BLaER1 (cell line): ENCODE measurements at regions not wholly inside any gene's neighbourhood (a gene's known extent, or its start where the extent isn't known, plus 50 kb on each side); places are given as distances from the start of the nearest gene placed in this dataset.

ENCODE experiments used
- H3K27ac ChIP-seq: shearing (Covaris generic); formaldehyde crosslinking; 2 replicates; pipeline ENCODE4 v1.8.1; 2022
- H3K27me3 ChIP-seq: shearing (Covaris generic); formaldehyde crosslinking; 2 replicates; pipeline ENCODE4 v1.8.1; 2022
- H3K36me3 ChIP-seq: shearing (Covaris generic); formaldehyde crosslinking; 2 replicates; pipeline ENCODE4 v1.8.1; 2022
- H3K4me1 ChIP-seq: shearing (Covaris generic); formaldehyde crosslinking; 2 replicates; pipeline ENCODE4 v1.8.1; 2022
- H3K4me2 ChIP-seq: shearing (Covaris generic); formaldehyde crosslinking; 2 replicates; pipeline ENCODE4 v1.8.1; 2022
- H3K4me3 ChIP-seq: shearing (Covaris generic); formaldehyde crosslinking; 2 replicates; pipeline ENCODE4 v1.8.1; 2022
- H3K9ac ChIP-seq: shearing (Covaris generic); formaldehyde crosslinking; 2 replicates; pipeline ENCODE4 v1.8.1; 2022
- H3K9me3 ChIP-seq: shearing (Covaris generic); formaldehyde crosslinking; 2 replicates; pipeline ENCODE4 v1.8.1; 2022
- H4K20me1 ChIP-seq: shearing (Covaris generic); formaldehyde crosslinking; 2 replicates; pipeline ENCODE4 v1.8.1; 2022
- Cebpa-rat ChIP-seq: shearing (Covaris generic); IDR thresholded peaks from 2 replicates; pipeline ENCODE4 v1.8.1; 2022

DNA sequence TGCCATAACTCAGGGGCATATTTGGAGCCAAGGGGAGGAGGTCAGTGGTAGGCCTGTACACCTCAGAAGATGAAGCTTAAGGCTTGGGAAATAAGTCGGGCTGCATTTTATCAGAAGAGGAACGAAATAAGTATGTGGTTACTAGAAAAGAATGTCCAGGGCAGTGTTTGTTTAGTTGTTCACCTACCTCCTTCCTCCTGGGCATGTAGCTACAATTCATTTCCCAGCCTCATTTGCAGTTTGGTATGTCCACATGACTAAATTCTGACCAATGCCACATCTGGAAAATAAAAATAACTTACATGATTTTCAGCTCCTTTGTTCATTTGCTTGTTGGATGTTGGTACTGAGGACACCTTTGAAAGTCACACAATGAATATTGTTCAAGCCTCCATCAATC is 294.5 kb upstream of the RGS17 start:
- Histone ChIP-seq H3K4me1 (no peaks in the 10 kb centered on the region), H3K4me2 (no peak overlapping the region), H3K4me3 (no peak overlapping the region), H3K36me3 (no peaks in the 10 kb centered on the region), H4K20me1 (no peaks in the 10 kb centered on the region), H3K27ac (no peak overlapping the region), H3K9me3 (no peaks in the 10 kb centered on the region), H3K27me3 (no peaks in the 10 kb centered on the region), H3K9ac (no peak overlapping the region)
- no peak for TF ChIP-seq Cebpa-rat

DNA sequence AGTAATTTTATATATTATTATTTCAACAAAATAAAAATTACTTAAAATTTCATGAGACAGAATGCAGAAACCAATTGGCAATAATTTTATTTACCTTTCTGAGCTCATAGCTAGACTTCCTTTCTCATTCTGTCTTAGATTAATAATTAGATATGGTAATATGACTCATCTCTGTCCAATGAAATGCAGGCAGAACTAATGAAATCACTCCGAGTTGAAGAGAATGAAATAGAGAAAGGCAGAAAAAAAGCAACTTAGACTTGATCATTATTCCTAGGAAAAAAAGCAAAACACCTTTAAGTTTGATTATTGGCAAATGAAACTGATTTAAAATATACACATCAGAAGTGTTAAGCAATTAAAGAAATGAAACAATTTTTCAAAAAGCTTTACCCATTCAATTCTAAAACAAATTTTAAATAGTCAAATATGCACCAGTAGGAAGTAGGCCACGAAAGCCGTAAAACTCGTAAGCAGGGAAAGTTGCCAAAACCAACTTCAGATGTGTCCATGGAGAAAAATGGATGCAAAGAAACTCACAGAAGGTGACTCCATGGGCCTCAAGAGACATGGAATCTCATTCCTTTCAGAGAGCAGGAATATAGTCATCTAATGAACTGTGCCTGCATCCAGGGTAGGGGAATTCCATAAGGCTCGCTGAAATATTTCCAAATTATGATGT is 293.8 kb upstream of the RGS17 start:
- Histone ChIP-seq H3K4me3 (no peak overlapping the region), H3K36me3 (no peaks in the 10 kb centered on the region), H3K27me3 (no peaks in the 10 kb centered on the region), H4K20me1 (no peaks in the 10 kb centered on the region), H3K9ac (no peak overlapping the region), H3K4me2 (no peak overlapping the region), H3K9me3 (no peaks in the 10 kb centered on the region), H3K27ac (no peak overlapping the region), H3K4me1 (no peaks in the 10 kb centered on the region)
- TF ChIP-seq Cebpa-rat, result no peak

DNA sequence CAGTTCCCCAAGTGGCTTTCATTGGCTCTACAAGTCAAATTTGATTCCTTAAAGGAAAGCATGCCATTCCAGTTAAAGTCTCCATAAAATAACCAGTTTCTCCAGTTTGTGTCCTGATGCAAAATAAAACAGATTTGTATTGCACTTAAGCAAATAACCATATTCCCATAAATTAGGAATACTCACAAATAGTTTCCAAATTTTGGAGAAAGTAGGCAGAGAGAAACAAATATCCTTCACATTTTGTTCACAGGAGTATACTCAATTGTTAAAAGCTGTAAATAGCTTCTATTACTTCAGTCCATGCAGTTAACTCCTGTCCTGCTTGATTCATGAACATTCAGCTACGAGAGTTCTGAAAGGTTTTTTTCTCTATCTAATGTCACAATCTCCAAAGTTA is 281.4 kb upstream of the RGS17 start:
- Histone ChIP-seq H3K4me1 (no peaks in the 10 kb centered on the region), H3K9ac (no peak overlapping the region), H3K9me3 (0 out of 2 replicates have a peak, but pooled peaks cover 3% of the 10 kb centered on the region), H3K27me3 (no peaks in the 10 kb centered on the region), H3K27ac (no peak overlapping the region), H4K20me1 (no peaks in the 10 kb centered on the region), H3K36me3 (no peaks in the 10 kb centered on the region), H3K4me3 (no peak overlapping the region), H3K4me2 (no peak overlapping the region)
- TF ChIP-seq Cebpa-rat, result no peak

DNA sequence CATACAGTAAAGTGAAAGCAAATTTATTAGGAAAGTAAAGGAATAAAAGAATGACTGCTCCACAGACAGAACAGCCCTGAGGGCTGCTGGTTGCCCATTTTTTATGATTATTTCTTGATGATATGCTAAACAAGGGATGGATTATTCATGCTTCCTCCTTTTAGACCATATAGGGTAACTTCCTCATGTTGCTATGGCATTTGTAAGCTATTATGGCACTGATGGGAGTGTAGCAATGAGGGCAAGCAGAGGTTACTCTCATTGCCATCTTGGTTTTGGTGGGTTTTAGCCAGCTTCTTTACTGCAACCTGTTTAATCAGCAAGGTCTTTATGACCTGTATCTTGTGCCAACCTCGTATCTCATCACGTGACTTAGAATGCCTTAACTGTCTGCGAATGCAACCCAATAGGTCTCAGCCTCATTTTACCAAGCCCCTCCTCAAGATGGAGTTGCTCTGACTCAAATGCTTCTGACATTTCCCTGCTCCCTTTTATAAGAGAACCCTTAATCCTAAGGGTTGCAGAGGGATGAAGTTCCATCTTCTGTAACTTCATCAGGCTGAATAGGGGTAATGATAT is 280.1 kb upstream of the RGS17 start:
- H3K4me3 ChIP-seq, result no peak overlapping the region
- no peaks in the 10 kb centered on the region for H3K36me3 ChIP-seq
- no peaks in the 10 kb centered on the region for H4K20me1 ChIP-seq
- H3K27me3 ChIP-seq, result no peaks in the 10 kb centered on the region
- no peak overlapping the region for H3K4me2 ChIP-seq
- no peaks in the 10 kb centered on the region for H3K4me1 ChIP-seq
- 0 out of 2 replicates have a peak, but pooled peaks cover 3% of the 10 kb centered on the region for H3K9me3 ChIP-seq
- H3K27ac ChIP-seq, result no peak overlapping the region
- no peak overlapping the region for H3K9ac ChIP-seq
- no peak for TF ChIP-seq Cebpa-rat

- Histone ChIP-seq H3K4me3 (no peak overlapping the region), H3K9ac (no peak overlapping the region), H3K9me3 (no peaks in the 10 kb centered on the region), H4K20me1 (no peaks in the 10 kb centered on the region), H3K27ac (no peak overlapping the region), H3K36me3 (no peaks in the 10 kb centered on the region), H3K4me2 (no peak overlapping the region), H3K27me3 (no peaks in the 10 kb centered on the region), H3K4me1 (no peaks in the 10 kb centered on the region)
- no peak for TF ChIP-seq Cebpa-rat
These were observed 274.8 kb upstream of the RGS17 start for GRCh38 chr6:153405931-153406330.

DNA sequence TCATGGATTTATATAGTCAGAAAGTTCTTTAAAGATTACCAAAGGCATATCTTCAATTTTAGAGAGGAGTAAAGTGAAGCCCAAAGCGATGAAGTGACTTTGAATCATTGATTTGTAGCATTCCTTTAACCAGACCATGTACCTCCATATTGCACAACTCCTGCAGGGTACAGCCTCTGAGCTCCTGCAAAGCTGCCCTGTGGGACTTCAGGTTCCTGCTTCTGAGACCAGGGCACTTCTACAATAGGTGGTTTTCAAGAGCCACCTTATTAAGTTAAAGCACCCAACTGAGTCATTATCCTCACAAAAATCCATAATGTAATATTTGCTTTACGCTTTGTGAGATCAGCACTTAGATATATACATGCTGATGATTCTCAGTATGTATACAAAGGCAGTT is 270.7 kb upstream of the RGS17 start:
- Histone ChIP-seq H3K9ac (no peak overlapping the region), H3K27ac (no peak overlapping the region), H3K27me3 (no peaks in the 10 kb centered on the region), H3K4me3 (no peak overlapping the region), H3K36me3 (no peaks in the 10 kb centered on the region), H4K20me1 (no peaks in the 10 kb centered on the region), H3K4me1 (no peaks in the 10 kb centered on the region), H3K4me2 (no peak overlapping the region), H3K9me3 (no peaks in the 10 kb centered on the region)
- TF ChIP-seq Cebpa-rat, result no peak

DNA sequence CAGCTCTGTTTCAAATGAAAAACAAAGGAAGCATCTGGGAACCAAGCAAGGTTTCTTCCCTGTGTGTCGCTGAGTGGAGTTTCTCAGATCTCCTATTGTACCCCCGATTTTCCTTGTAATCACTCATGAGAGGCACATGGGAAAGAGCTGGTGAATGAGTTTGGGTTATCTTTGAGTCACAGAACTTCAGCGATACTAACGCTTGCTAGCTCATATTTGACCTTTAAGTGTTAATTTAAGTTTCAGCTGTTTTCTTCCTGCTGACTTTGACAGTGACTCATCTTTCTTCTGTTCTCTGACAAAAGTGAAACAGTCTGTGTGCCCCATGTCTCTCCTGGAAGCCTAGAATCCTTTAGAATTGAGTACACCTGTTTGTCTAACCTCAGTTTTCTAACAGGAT is 261.1 kb upstream of the RGS17 start:
- Histone ChIP-seq H3K4me3 (no peak overlapping the region), H3K27me3 (no peaks in the 10 kb centered on the region), H3K27ac (no peak overlapping the region), H3K36me3 (no peaks in the 10 kb centered on the region), H4K20me1 (no peaks in the 10 kb centered on the region), H3K9me3 (no peaks in the 10 kb centered on the region), H3K9ac (no peak overlapping the region), H3K4me2 (no peak overlapping the region), H3K4me1 (no peaks in the 10 kb centered on the region)
- TF ChIP-seq Cebpa-rat, result no peak

DNA sequence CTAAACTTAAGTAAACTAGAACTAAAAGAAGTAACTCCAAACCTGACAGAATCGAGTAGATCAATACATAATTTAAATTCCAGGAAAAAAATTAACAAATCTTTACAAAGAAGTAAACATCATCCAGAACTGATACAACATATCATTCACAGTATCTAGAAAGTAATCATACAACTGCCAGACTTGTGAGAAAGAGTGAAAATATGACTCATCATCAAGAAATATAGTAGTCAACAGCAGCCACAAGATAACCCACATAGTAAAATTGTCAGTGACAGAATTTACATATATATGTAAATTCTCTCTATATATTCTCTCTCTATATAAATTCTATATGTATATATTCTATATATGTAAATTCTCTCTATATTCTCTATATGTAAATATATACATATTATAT is 242.8 kb upstream of the RGS17 start:
- H3K4me2 ChIP-seq, result no peak overlapping the region
- no peaks in the 10 kb centered on the region for H3K9me3 ChIP-seq
- no peak overlapping the region for H3K4me3 ChIP-seq
- no peak for TF ChIP-seq Cebpa-rat
- no peak overlapping the region for H3K9ac ChIP-seq
- H3K27ac ChIP-seq, result no peak overlapping the region
- H3K27me3 ChIP-seq, result no peaks in the 10 kb centered on the region
- H4K20me1 ChIP-seq, result no peaks in the 10 kb centered on the region
- H3K4me1 ChIP-seq, result no peaks in the 10 kb centered on the region
- H3K36me3 ChIP-seq, result no peaks in the 10 kb centered on the region

DNA sequence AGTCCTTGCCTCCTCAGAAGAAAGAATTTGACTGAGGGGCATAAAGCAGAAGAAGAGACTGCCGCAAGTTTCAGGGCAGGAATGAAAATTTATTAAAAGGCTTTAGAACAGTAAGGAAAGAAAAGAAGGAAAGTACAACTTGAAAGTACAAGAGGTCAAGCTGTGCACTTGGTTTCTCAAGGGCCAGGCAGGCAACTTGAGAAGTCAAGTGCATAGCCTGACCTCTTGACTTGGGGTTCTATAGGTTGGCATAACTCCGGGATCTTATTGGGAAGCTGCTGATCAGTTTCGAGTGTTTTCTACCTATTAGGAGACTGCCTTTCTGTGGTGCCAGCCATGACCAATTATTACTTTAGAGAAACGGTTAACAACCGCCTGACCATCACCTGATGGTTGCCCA is 237.0 kb upstream of the RGS17 start:
- H3K27me3 ChIP-seq, result no peaks in the 10 kb centered on the region

GRCh38 chr6:153367021-153367420 is 235.9 kb upstream of the RGS17 start:
- no peak overlapping the region for H3K9ac ChIP-seq
- H3K36me3 ChIP-seq, result no peaks in the 10 kb centered on the region
- no peak overlapping the region for H3K4me2 ChIP-seq
- H3K27ac ChIP-seq, result no peak overlapping the region
- no peak for TF ChIP-seq Cebpa-rat
- no peaks in the 10 kb centered on the region for H3K27me3 ChIP-seq
- no peaks in the 10 kb centered on the region for H3K9me3 ChIP-seq
- no peaks in the 10 kb centered on the region for H3K4me1 ChIP-seq
- H3K4me3 ChIP-seq, result no peak overlapping the region
- no peaks in the 10 kb centered on the region for H4K20me1 ChIP-seq

More for the DNA sequence above, 237.0 kb upstream of the RGS17 start:
- no peaks in the 10 kb centered on the region for H3K36me3 ChIP-seq
- no peaks in the 10 kb centered on the region for H4K20me1 ChIP-seq
- no peak overlapping the region for H3K9ac ChIP-seq
- no peaks in the 10 kb centered on the region for H3K9me3 ChIP-seq
- no peaks in the 10 kb centered on the region for H3K4me1 ChIP-seq
- no peak overlapping the region for H3K4me2 ChIP-seq
- H3K27ac ChIP-seq, result no peak overlapping the region
- H3K4me3 ChIP-seq, result no peak overlapping the region
- no peak for TF ChIP-seq Cebpa-rat
